Ishikawa (cell line): ENCODE measurements at regions not wholly inside any gene's neighbourhood (a gene's known extent, or its start where the extent isn't known, plus 50 kb on each side); places are given as distances from the start of the nearest gene placed in this dataset.

Experiments
- CEBPB ChIP-seq: IDR thresholded peaks from 2 replicates; pipeline ENCODE4 v1.6.1; 2012
- CREB1 ChIP-seq: IDR thresholded peaks from 2 replicates; pipeline ENCODE4 v1.6.1; 2012; ENCODE audit warnings: low read depth
- EGR1 ChIP-seq: IDR thresholded peaks from 2 replicates; pipeline ENCODE4 v1.6.1; 2012
- EP300 ChIP-seq: IDR thresholded peaks from 2 replicates; pipeline ENCODE4 v1.6.1; 2012; ENCODE audit warnings: borderline replicate concordance
- FOXM1 ChIP-seq: IDR thresholded peaks from 2 replicates; pipeline ENCODE4 v1.6.1; 2012; ENCODE audit warnings: low read depth, borderline replicate concordance
- MAX ChIP-seq: IDR thresholded peaks from 2 replicates; pipeline ENCODE4 v1.6.1; 2012
- NFIC ChIP-seq: IDR thresholded peaks from 2 replicates; pipeline ENCODE4 v1.6.1; 2012
- RAD21 ChIP-seq: IDR thresholded peaks from 2 replicates; pipeline ENCODE4 v1.6.1; 2012; ENCODE audit warnings: low read depth
- REST ChIP-seq: IDR thresholded peaks from 2 replicates; pipeline ENCODE4 v1.6.1; 2012; ENCODE audit warnings: low read depth, mild to moderate bottlenecking
- TAF1 ChIP-seq: IDR thresholded peaks from 2 replicates; pipeline ENCODE4 v1.6.1; 2012; ENCODE audit warnings: low read depth, mild to moderate bottlenecking
- TCF12 ChIP-seq: IDR thresholded peaks from 2 replicates; pipeline ENCODE4 v1.6.1; 2012; ENCODE audit warnings: low read depth
- TEAD4 ChIP-seq: IDR thresholded peaks from 2 replicates; pipeline ENCODE4 v1.6.1; 2012
- USF1 ChIP-seq: IDR thresholded peaks from 2 replicates; pipeline ENCODE4 v1.6.1; 2012
- YY1 ChIP-seq: IDR thresholded peaks from 2 replicates; pipeline ENCODE4 v1.6.1; 2012; ENCODE audit warnings: low read depth
- ZBTB7A ChIP-seq: IDR thresholded peaks from 2 replicates; pipeline ENCODE4 v1.6.1; 2012; ENCODE audit warnings: low read depth

- no peak for TF ChIP-seq TCF12
- TF ChIP-seq EP300: no peak
- TF ChIP-seq CEBPB: no peak
- no peak for TF ChIP-seq FOXM1
- no peak for TF ChIP-seq EGR1
Observed at GRCh38 chr3:124562769-124563168, 167.5 kb upstream of the UMPS start.

GRCh38 chr3:124563376-124563775 lies 166.9 kb upstream of the UMPS start:
- TF ChIP-seq YY1 (no peak), EGR1 (no peak), CEBPB (no peak), FOXM1 (no peak), TEAD4 (no peak), MAX (no peak), USF1 (no peak), ZBTB7A (no peak)

- TF ChIP-seq RAD21 (peak; percentile 98), USF1 (no peak)
Observed at GRCh38 chr3:124565013-124565412, 165.2 kb upstream of the UMPS start.

GRCh38 chr3:124565551-124565950 lies 164.7 kb upstream of the UMPS start:
- no peak for TF ChIP-seq NFIC
- no peak for TF ChIP-seq REST
- no peak for TF ChIP-seq USF1
- no peak for TF ChIP-seq CREB1
- no peak for TF ChIP-seq TAF1
- TF ChIP-seq EGR1: no peak
- TF ChIP-seq YY1: no peak

GRCh38 chr3:124566701-124567100 lies 163.6 kb upstream of the UMPS start:
- TF ChIP-seq RAD21 (no peak), YY1 (no peak), REST (no peak), TEAD4 (no peak), TCF12 (no peak), EGR1 (no peak), ZBTB7A (no peak), USF1 (no peak), CEBPB (no peak), FOXM1 (no peak), MAX (no peak), TAF1 (no peak), NFIC (no peak), CREB1 (no peak), EP300 (no peak)

GRCh38 chr3:124567179-124567578 lies 163.1 kb upstream of the UMPS start:
- TF ChIP-seq TCF12 (no peak), FOXM1 (no peak), EP300 (no peak), CEBPB (no peak), CREB1 (no peak), MAX (no peak), RAD21 (no peak), EGR1 (no peak), TAF1 (no peak), TEAD4 (no peak), NFIC (no peak), USF1 (no peak), ZBTB7A (no peak), REST (no peak), YY1 (no peak)
